Neural cell (in vitro differentiated cells): ENCODE measurements at regions not wholly inside any gene's neighbourhood (a gene's known extent, or its start where the extent isn't known, plus 50 kb on each side); places are given as distances from the start of the nearest gene placed in this dataset.

ENCODE experiments used
- H2AFZ ChIP-seq: fragments of 200-600, 300-800 bp; sonication (generic), shearing (Covaris generic); 2 replicates; pipeline ENCODE4 v1.6.0; 2014; ENCODE audit warnings: low read depth, mild to moderate bottlenecking, antibody characterized with exemption, low read length, moderate library complexity
- H3F3A ChIP-seq: fragments of 200-600 bp; shearing (Covaris generic); 2 replicates; pipeline ENCODE4 v1.6.1; 2016; ENCODE audit warnings: mild to moderate bottlenecking, moderate library complexity, mixed read lengths, antibody characterized with exemption, low read length; ENCODE audit not compliant: insufficient read depth, poor library complexity, severe bottlenecking
- H3K27ac ChIP-seq: fragments of 200-600, 300-800 bp; sonication (generic), shearing (Covaris generic); 2 replicates; pipeline ENCODE4 v1.5.1; 2014; ENCODE audit warnings: mild to moderate bottlenecking, low read length, moderate library complexity
- H3K27me3 ChIP-seq: fragments of 300-800, 200-600 bp; sonication (generic), shearing (Covaris generic); 2 replicates; pipeline ENCODE4 v1.6.0; 2014; ENCODE audit warnings: mild to moderate bottlenecking, low read depth, low read length, moderate library complexity; ENCODE audit not compliant: insufficient read depth
- H3K36me3 ChIP-seq: fragments of 300-800, 200-600 bp; sonication (generic), shearing (Covaris generic); 2 replicates; pipeline ENCODE4 v1.5.1; 2014; ENCODE audit warnings: mild to moderate bottlenecking, antibody characterized with exemption, low read length, moderate library complexity; ENCODE audit not compliant: insufficient read depth
- H3K4me2 ChIP-seq: fragments of 300-800, 200-600 bp; sonication (generic), shearing (Covaris generic); 2 replicates; pipeline ENCODE4 v1.6.0; 2014; ENCODE audit warnings: mild to moderate bottlenecking, low read length
- H3K4me3 ChIP-seq: fragments of 300-800, 200-600 bp; sonication (generic), shearing (Covaris generic); 2 replicates; pipeline ENCODE4 v1.5.1; 2014; ENCODE audit warnings: mild to moderate bottlenecking, low read length, moderate library complexity
- H3K79me2 ChIP-seq: fragments of 200-600 bp; shearing (Covaris generic); replicated peaks from 2 replicates; pipeline ENCODE4 v1.6.0; 2014; ENCODE audit warnings: mild to moderate bottlenecking, low read length, moderate library complexity; ENCODE audit not compliant: insufficient read depth
- H3K9ac ChIP-seq: fragments of 300-800, 200-600 bp; sonication (generic), shearing (Covaris generic); 2 replicates; pipeline ENCODE4 v1.6.1; 2016; ENCODE audit warnings: mild to moderate bottlenecking, low read length, mixed read lengths
- H3K9me2 ChIP-seq: fragments of 200-600 bp; shearing (Covaris generic); 2 replicates; pipeline ENCODE4 v1.6.1; 2016; ENCODE audit warnings: mild to moderate bottlenecking, low read length, mixed read lengths; ENCODE audit not compliant: insufficient read depth
- H3K9me3 ChIP-seq: fragments of 200-600, 300-800 bp; sonication (generic), shearing (Covaris generic); 2 replicates; pipeline ENCODE4 v1.6.1; 2016; ENCODE audit warnings: mild to moderate bottlenecking, mixed run types, low read length, moderate library complexity, mixed read lengths
- H4K20me1 ChIP-seq: fragments of 200-600 bp; shearing (Covaris generic); 2 replicates; pipeline ENCODE4 v1.6.1; 2016; ENCODE audit warnings: mild to moderate bottlenecking, mixed run types; ENCODE audit not compliant: insufficient read depth
- CTCF ChIP-seq: fragments of 450-650 bp; IDR thresholded peaks from 2 replicates; pipeline ENCODE4 v1.5.1; 2014; ENCODE audit warnings: antibody characterized with exemption, mild to moderate bottlenecking, moderate library complexity; ENCODE audit not compliant: poor library complexity, severe bottlenecking
- EP300 ChIP-seq: fragments of 450-650 bp; conservative IDR thresholded peaks from 2 replicates; pipeline ENCODE4 v1.6.1; 2014; ENCODE audit warnings: antibody characterized with exemption, mild to moderate bottlenecking, moderate library complexity; ENCODE audit not compliant: poor library complexity, severe bottlenecking
- EZH2 ChIP-seq: fragments of 200-600, 300-800 bp; shearing (Covaris generic), sonication (generic); IDR thresholded peaks from 2 replicates; pipeline ENCODE4 v1.6.1; 2014; ENCODE audit warnings: antibody characterized with exemption, low read length, borderline replicate concordance, mild to moderate bottlenecking; ENCODE audit not compliant: insufficient read depth, poor library complexity, severe bottlenecking
- MXI1 ChIP-seq: fragments of 450-650 bp; conservative IDR thresholded peaks from 2 replicates; pipeline ENCODE4 v1.6.1; 2014; ENCODE audit warnings: antibody characterized with exemption, mild to moderate bottlenecking; ENCODE audit not compliant: poor library complexity, severe bottlenecking
- POLR2AphosphoS5 ChIP-seq: IDR thresholded peaks from 2 replicates; pipeline ENCODE4 v1.6.1; 2012
- RAD21 ChIP-seq: fragments of 450-650 bp; conservative IDR thresholded peaks from 2 replicates; pipeline ENCODE4 v1.6.1; 2014; ENCODE audit warnings: antibody characterized with exemption, mild to moderate bottlenecking, moderate library complexity
- REST ChIP-seq: IDR thresholded peaks from 2 replicates; pipeline ENCODE4 v1.6.1; 2012; ENCODE audit warnings: borderline replicate concordance
- SMC3 ChIP-seq: fragments of 450-650 bp; conservative IDR thresholded peaks from 2 replicates; pipeline ENCODE4 v1.6.1; 2014; ENCODE audit warnings: antibody characterized with exemption, mild to moderate bottlenecking, moderate library complexity; ENCODE audit not compliant: poor library complexity
- TAF1 ChIP-seq: IDR thresholded peaks from 2 replicates; pipeline ENCODE4 v1.6.1; 2012; ENCODE audit warnings: low read depth

GRCh38 chr18:25927830-25928229 is 162.6 kb downstream of the SS18 start:
- no peaks in the 10 kb centered on the region for H3K36me3 ChIP-seq
- no peak overlapping the region for H3K9ac ChIP-seq
- H4K20me1 ChIP-seq = no peaks in the 10 kb centered on the region
- H3K9me2 ChIP-seq = no peaks in the 10 kb centered on the region
- H3K27me3 ChIP-seq = no peaks in the 10 kb centered on the region
- TF ChIP-seq CTCF (no peak), POLR2AphosphoS5 (no peak), EP300 (no peak), RAD21 (no peak), MXI1 (no peak), EZH2 (no peak), SMC3 (no peak), REST (no peak), TAF1 (no peak)
- H3K79me2 ChIP-seq = no peaks in the 10 kb centered on the region
- no peaks in the 10 kb centered on the region for H3F3A ChIP-seq
- no peak overlapping the region for H2AFZ ChIP-seq
- H3K4me2 ChIP-seq = no peak overlapping the region
- H3K9me3 ChIP-seq = no peaks in the 10 kb centered on the region
- H3K27ac ChIP-seq = no peak overlapping the region
- H3K4me3 ChIP-seq = no peak overlapping the region

GRCh38 chr18:25923193-25923592 is 167.2 kb downstream of the SS18 start:
- no peaks in the 10 kb centered on the region for H4K20me1 ChIP-seq
- no peaks in the 10 kb centered on the region for H3K79me2 ChIP-seq
- H3K9ac ChIP-seq = no peak overlapping the region
- H3K36me3 ChIP-seq = no peaks in the 10 kb centered on the region
- no peaks in the 10 kb centered on the region for H3K9me2 ChIP-seq
- H3F3A ChIP-seq = no peaks in the 10 kb centered on the region
- no peaks in the 10 kb centered on the region for H3K9me3 ChIP-seq
- no peak overlapping the region for H2AFZ ChIP-seq
- no peak for TF ChIP-seq REST
- no peak for TF ChIP-seq TAF1
- TF ChIP-seq EZH2 = no peak
- no peak for TF ChIP-seq CTCF
- TF ChIP-seq EP300 = no peak
- TF ChIP-seq SMC3 = no peak
- no peak for TF ChIP-seq RAD21
- no peak for TF ChIP-seq MXI1
- TF ChIP-seq POLR2AphosphoS5 = no peak
- H3K27ac ChIP-seq = no peak overlapping the region
- H3K4me3 ChIP-seq = no peak overlapping the region
- H3K4me2 ChIP-seq = no peak overlapping the region
- no peaks in the 10 kb centered on the region for H3K27me3 ChIP-seq
